ES-I3 (cell line): ENCODE measurements at regions not wholly inside any gene's neighbourhood (a gene's known extent, or its start where the extent isn't known, plus 50 kb on each side); places are given as distances from the start of the nearest gene placed in this dataset.
"Not testable (repeated sequence)": the region's sequence is repeated elsewhere in the genome, so short reads cannot be mapped to it uniquely, and the experiment has no call there.

Experiments
- H3K36me3 ChIP-seq: 2 replicates; pipeline ENCODE4 v1.6.1; 2013; ENCODE audit warnings: mild to moderate bottlenecking, low read length, control low read depth, moderate library complexity; ENCODE audit not compliant: insufficient read depth
- H3K4me1 ChIP-seq: 2 replicates; pipeline ENCODE4 v1.6.1; 2013; ENCODE audit warnings: mild to moderate bottlenecking, control low read depth, low read length; ENCODE audit not compliant: insufficient read depth
- H3K9ac ChIP-seq: 2 replicates; pipeline ENCODE4 v1.6.1; 2013; ENCODE audit warnings: low read depth, mild to moderate bottlenecking, low read length, moderate library complexity
- H3K9me3 ChIP-seq: 2 replicates; pipeline ENCODE4 v1.6.1; 2013; ENCODE audit warnings: mild to moderate bottlenecking, low read length, moderate library complexity; ENCODE audit not compliant: control insufficient read depth, insufficient read depth

GRCh38 chr15:84159346-84160269 lies 76.0 kb upstream of the GOLGA6L4 start:
- not testable (repeated sequence) for H3K9me3 ChIP-seq, H3K4me1 ChIP-seq, H3K9ac ChIP-seq, H3K36me3 ChIP-seq

- H3K4me1 ChIP-seq, H3K9ac ChIP-seq, H3K9me3 ChIP-seq, H3K36me3 ChIP-seq: not testable (repeated sequence)
Measured at GRCh38 chr15:84164423-84165292, 70.9 kb upstream of the GOLGA6L4 start.

- H3K9ac ChIP-seq, H3K4me1 ChIP-seq, H3K9me3 ChIP-seq, H3K36me3 ChIP-seq: not testable (repeated sequence)
Measured at GRCh38 chr15:84170029-84170428, 65.5 kb upstream of the GOLGA6L4 start.

GRCh38 chr15:84173231-84173610 lies 62.4 kb upstream of the GOLGA6L4 start:
- H3K36me3 ChIP-seq, H3K9me3 ChIP-seq, H3K9ac ChIP-seq, H3K4me1 ChIP-seq: not testable (repeated sequence)
